ENCODE measurements at regions not wholly inside any gene's neighbourhood (a gene's known extent, or its start where the extent isn't known, plus 50 kb on each side); places are given as distances from the start of the nearest gene placed in this dataset.

DNA sequence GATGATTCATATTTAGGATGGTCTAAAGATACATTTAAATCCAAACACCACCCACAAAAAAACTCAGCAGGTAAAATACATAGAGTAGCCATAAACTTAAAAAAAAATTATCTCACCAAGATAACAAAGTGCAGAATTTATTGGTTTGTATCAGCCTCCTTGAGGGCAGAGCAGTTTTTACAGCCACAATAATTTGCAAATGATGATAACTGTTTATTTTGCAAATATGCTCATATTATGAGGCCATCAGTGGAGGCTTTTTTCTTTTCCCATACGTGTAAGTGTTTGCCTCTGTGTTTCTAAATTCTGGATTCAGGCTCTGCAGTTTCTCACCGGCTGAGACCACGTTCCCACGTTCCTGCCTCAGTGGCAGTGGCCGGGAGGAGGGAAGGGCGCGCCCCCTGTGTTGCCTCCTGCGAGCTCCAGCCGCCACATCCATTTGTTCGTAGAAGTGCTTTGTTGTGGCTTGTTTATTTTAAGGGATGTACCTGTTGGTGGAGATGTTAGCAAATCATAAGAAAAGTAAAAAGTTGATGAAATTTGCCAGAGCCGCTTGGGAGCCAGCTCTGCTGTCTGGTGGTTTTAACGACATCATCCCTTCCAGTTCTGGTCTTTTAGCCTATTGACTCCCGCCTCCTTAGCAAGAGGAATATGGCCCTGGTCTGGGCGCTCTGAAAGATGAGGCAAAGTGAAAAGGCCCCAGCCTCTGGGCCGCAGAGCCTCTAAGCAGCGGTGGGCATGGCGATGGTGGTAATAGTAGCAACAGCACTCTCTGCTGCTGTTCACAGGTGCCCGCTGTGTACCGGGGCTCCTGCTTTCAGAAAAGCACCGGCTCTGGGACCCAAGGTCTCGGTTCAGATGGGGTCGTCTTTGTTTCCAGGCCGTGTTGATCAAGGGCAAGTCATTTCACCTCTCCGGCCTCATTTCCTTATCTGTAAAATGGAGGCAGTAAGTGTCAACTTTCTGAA lies 66.7 kb upstream of the PPARA start:
- DNase-seq, result peak in 1 of 3 donors; percentile 50
- Histone ChIP-seq H3K27me3 (no peaks in the 10 kb centered on the region), H3K36me3 (peaks cover 0 to 17% (median 0%) of the 10 kb centered on the region in 3 donors), H3K27ac (peak overlapping the region; percentile 69 to 99 (median 84)), H3K4me1 (peaks cover 0 to 92% (median 9%) of the 10 kb centered on the region in 4 donors), H3K4me3 (no peak overlapping the region), H3K9me3 (no peaks in the 10 kb centered on the region)
- TF ChIP-seq, protein P1, sequence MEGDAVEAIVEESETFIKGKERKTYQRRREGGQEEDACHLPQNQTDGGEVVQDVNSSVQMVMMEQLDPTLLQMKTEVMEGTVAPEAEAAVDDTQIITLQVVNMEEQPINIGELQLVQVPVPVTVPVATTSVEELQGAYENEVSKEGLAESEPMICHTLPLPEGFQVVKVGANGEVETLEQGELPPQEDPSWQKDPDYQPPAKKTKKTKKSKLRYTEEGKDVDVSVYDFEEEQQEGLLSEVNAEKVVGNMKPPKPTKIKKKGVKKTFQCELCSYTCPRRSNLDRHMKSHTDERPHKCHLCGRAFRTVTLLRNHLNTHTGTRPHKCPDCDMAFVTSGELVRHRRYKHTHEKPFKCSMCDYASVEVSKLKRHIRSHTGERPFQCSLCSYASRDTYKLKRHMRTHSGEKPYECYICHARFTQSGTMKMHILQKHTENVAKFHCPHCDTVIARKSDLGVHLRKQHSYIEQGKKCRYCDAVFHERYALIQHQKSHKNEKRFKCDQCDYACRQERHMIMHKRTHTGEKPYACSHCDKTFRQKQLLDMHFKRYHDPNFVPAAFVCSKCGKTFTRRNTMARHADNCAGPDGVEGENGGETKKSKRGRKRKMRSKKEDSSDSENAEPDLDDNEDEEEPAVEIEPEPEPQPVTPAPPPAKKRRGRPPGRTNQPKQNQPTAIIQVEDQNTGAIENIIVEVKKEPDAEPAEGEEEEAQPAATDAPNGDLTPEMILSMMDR (IDR thresholded peaks at IDR 0.05), result peak in 3 of 6 experiments; percentile 6 to 20 (median 19)
- TF ChIP-seq POLR2A (IDR thresholded peaks at IDR 0.05), result no peak

DNA sequence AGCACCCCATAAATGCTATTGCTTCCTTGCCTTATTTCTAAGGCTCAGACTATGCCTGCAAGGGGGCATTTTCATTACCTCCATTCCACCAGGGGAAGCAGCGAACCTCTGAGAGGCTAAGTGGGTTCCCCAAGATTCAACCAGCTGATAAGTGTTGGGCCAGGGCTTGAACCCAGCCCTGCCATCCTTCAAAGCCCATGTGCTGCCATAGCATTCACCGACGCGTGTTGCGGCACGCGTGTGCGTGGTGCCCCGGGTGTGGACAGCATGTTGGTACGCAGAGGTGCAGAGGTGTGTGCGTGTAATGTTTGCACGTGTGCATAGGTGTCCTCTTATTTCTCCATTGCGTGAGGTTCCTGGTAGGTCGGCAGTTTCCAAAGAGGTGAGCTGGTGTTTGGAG lies 66.0 kb upstream of the PPARA start:
- TF ChIP-seq POLR2A (IDR thresholded peaks at IDR 0.05), result no peak
- TF ChIP-seq, protein P1 (IDR thresholded peaks at IDR 0.05), result no peak
- Histone ChIP-seq H3K27me3 (no peaks in the 10 kb centered on the region), H3K27ac (peak overlapping the region; percentile 69 to 99 (median 84)), H3K4me1 (peaks cover 0 to 92% (median 9%) of the 10 kb centered on the region in 4 donors), H3K9me3 (no peaks in the 10 kb centered on the region), H3K36me3 (peaks cover 0 to 24% (median 0%) of the 10 kb centered on the region in 3 donors), H3K4me3 (peak overlapping the region in 1 of 4 donors; percentile 42)
- no peak for DNase-seq

DNA sequence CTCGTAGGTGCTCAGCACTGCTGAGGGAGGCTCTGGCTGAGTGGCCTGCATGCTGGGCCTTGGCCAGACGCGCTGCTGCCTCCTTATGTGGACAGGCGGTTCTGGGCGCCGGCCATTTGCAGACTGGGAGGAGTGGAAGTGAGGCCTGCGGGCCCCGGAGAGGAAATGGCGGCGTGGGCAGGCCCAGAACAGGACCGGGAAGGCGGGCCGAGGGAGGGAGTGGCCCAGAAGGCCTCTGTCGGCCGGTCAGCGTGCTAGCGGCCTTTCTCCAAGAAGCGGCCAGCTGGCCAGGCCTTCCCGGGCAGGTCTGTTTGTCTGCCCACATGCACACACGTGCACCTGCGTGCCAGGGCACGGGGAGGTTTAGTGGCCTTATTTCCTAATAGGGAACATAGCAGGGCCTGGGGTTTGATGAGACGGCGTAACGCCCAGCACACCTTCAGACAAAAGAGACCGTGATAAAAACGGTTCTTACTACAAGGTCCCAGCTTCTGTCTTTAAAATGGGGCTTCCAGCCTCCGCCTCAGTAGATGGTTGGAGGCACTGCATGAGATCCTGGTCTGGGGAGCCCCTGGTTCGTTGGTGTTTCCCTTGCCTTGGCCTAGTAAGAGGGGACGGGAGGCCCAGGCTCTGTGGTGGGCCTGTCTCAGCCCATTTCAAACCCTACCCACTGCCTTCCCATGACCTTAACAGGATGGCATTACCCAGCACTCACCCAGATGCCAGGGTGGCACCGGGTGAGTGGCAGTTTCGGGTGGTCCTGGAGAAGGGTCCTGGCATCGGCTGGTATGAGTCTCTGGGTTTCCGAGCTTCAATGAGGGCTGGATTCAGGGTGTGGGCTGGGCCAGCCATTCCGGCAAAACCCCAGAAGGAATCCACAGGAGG lies 65.1 kb upstream of the PPARA start:
- Histone ChIP-seq H3K27ac (peak overlapping the region; percentile 69 to 99 (median 84)), H3K4me3 (peak overlapping the region in 2 of 4 donors; percentile 20 to 42), H3K36me3 (peaks cover 0 to 25% (median 0%) of the 10 kb centered on the region in 3 donors), H3K4me1 (peaks cover 0 to 92% (median 9%) of the 10 kb centered on the region in 4 donors), H3K9me3 (no peaks in the 10 kb centered on the region), H3K27me3 (no peaks in the 10 kb centered on the region)
- TF ChIP-seq, protein P1 (IDR thresholded peaks at IDR 0.05), result no peak
- no peak for TF ChIP-seq POLR2A (IDR thresholded peaks at IDR 0.05)
- DNase-seq, result peak in 2 of 3 donors; percentile 69 to 74

DNA sequence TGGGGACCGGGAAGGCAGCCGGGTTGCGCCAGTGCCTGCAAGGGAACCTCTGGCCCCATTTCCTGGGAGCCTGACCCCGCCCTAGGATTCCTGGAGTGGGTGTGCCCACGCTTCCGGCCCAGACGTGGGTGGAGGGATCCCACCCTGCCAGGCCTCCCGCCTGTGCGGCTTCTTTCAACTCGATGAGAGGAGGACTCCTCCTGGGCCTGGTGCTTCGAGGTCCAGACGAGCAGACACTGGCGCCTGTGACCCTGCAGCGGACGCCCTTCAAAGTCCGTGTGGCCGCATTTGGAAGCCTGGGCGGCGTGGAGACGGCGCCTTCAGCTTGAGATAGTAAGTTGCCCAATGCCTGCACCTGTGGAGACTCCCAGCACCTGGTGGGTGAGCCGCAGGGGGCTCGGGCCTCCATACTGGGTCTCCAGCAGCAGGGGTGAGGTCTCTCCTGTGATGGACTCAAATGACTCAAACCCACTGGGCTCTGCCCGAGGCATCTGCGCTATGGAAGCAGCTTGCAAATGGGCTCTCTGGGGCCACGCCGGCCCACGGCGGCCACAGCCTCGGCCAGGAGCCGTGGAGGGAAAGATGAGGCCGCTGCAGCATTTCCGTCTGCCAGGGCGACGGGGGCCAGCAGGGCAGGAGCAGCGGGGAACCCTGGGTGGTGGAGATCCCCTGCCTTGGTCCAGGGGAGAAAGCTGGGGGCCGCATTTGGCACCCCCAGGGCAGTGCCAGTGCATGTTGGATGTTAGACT lies 64.3 kb upstream of the PPARA start:
- Histone ChIP-seq H3K4me1 (peaks cover 0 to 98% (median 9%) of the 10 kb centered on the region in 4 donors), H3K4me3 (peak overlapping the region in 2 of 4 donors; percentile 20 to 42), H3K36me3 (peaks cover 0 to 25% (median 0%) of the 10 kb centered on the region in 3 donors), H3K27ac (peak overlapping the region; percentile 69 to 99 (median 84)), H3K27me3 (no peaks in the 10 kb centered on the region), H3K9me3 (no peaks in the 10 kb centered on the region)
- peak in 1 of 2 donors; percentile 32 for TF ChIP-seq POLR2A (IDR thresholded peaks at IDR 0.05)
- TF ChIP-seq, protein P1 (IDR thresholded peaks at IDR 0.05), result peak in 1 of 6 experiments; percentile 7
- peak in 2 of 3 donors; percentile 90 to 92 for DNase-seq
